MM.1S (cell line): ENCODE measurements at regions not wholly inside any gene's neighbourhood (a gene's known extent, or its start where the extent isn't known, plus 50 kb on each side); places are given as distances from the start of the nearest gene placed in this dataset.

Experiments used
- DNase-seq: peaks from one replicate; pipeline ENCODE4 v3.0.0-alpha.2; 2015
- H2AFZ ChIP-seq: fragments of 300-600 bp; sonication (generic); 2 replicates; pipeline ENCODE4 v1.6.0; 2016; ENCODE audit warnings: antibody characterized with exemption, low read length
- H3F3A ChIP-seq: fragments of 300-600 bp; sonication (generic); 2 replicates; pipeline ENCODE4 v1.6.1; 2016; ENCODE audit warnings: mild to moderate bottlenecking, antibody characterized with exemption, low read length, moderate library complexity, mixed read lengths; ENCODE audit not compliant: insufficient read depth
- H3K27ac ChIP-seq: fragments of 300-600 bp; sonication (generic); 2 replicates; pipeline ENCODE4 v1.5.1; 2016; ENCODE audit warnings: mild to moderate bottlenecking, low read length
- H3K27me3 ChIP-seq: fragments of 300-600 bp; sonication (generic); replicated peaks from 2 replicates; pipeline ENCODE4 v1.6.0; 2016; ENCODE audit warnings: low read length; ENCODE audit not compliant: insufficient read depth
- H3K36me3 ChIP-seq: fragments of 300-600 bp; sonication (generic); replicated peaks from 2 replicates; pipeline ENCODE4 v1.6.1; 2016; ENCODE audit warnings: mild to moderate bottlenecking, low read length, mixed read lengths; ENCODE audit not compliant: insufficient read depth
- H3K4me1 ChIP-seq: fragments of 300-600 bp; sonication (generic); 2 replicates; pipeline ENCODE4 v1.6.1; 2016; ENCODE audit warnings: low read length, mixed read lengths
- H3K4me2 ChIP-seq: fragments of 300-600 bp; sonication (generic); 2 replicates; pipeline ENCODE4 v1.6.0; 2016; ENCODE audit warnings: low read depth, low read length
- H3K4me3 ChIP-seq: fragments of 300-600 bp; sonication (generic); 2 replicates; pipeline ENCODE4 v1.5.1; 2016; ENCODE audit warnings: low read length, mixed read lengths
- H3K79me2 ChIP-seq: fragments of 300-600 bp; sonication (generic); 2 replicates; pipeline ENCODE4 v1.6.1; 2016; ENCODE audit warnings: mixed run types, low read length, mixed read lengths
- H3K9ac ChIP-seq: fragments of 300-600 bp; sonication (generic); 2 replicates; pipeline ENCODE4 v1.6.1; 2016; ENCODE audit warnings: low read length, mixed read lengths
- H3K9me2 ChIP-seq: fragments of 300-600 bp; sonication (generic); replicated peaks from 2 replicates; pipeline ENCODE4 v1.6.1; 2016; ENCODE audit warnings: mild to moderate bottlenecking, low read length, mixed read lengths; ENCODE audit not compliant: insufficient read depth
- H3K9me3 ChIP-seq: fragments of 300-600 bp; sonication (generic); replicated peaks from 2 replicates; pipeline ENCODE4 v1.6.1; 2016; ENCODE audit warnings: mild to moderate bottlenecking, low read length, mixed read lengths; ENCODE audit not compliant: insufficient read depth
- H4K20me1 ChIP-seq: fragments of 300-600 bp; sonication (generic); 2 replicates; pipeline ENCODE4 v1.6.1; 2016; ENCODE audit warnings: mild to moderate bottlenecking, low read length, moderate library complexity, mixed read lengths; ENCODE audit not compliant: insufficient read depth
- EZH2 ChIP-seq: fragments of 300-600 bp; sonication (generic); optimal IDR thresholded peaks from 2 replicates; pipeline ENCODE3; 2017; ENCODE audit warnings: low read depth, mild to moderate bottlenecking, antibody characterized with exemption, low read length, mixed read lengths
- EZH2phosphoT487 ChIP-seq: fragments of 300-600 bp; sonication (generic); IDR thresholded peaks from 2 replicates; pipeline ENCODE4 v1.6.1; 2018; ENCODE audit warnings: antibody characterized with exemption, low read length
- TF ChIP-seq, protein P1 (sequence below): fragments of 300-600 bp; sonication (generic); IDR thresholded peaks from 2 replicates; pipeline ENCODE4 v1.5.1; 2016; ENCODE audit warnings: antibody characterized with exemption, low read length, mixed read lengths

DNA sequence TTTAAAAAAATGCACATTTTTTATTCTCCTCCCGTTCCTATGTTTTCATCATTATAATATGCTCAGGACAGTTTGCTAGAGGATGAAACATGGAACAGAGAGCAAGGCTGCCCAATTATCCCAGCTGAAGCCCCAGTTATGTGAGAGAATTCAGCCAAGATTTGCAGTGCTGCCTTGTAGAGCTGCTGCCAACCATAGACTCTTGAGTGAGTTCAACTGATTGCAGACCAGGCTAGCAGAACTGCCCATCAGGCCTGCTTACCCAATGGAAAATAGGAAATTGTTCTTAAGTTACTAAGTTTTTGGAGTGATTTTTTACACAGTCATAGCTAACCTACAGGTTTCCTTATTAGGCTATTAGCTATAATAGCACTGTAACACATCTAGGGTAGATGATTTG is 128.7 kb upstream of the VGLL2 start:
- no peak overlapping the region for H3K4me2 ChIP-seq
- no peaks in the 10 kb centered on the region for H3K9me3 ChIP-seq
- H3K9me2 ChIP-seq, result no peaks in the 10 kb centered on the region
- no peaks in the 10 kb centered on the region for H3K79me2 ChIP-seq
- no peaks in the 10 kb centered on the region for H4K20me1 ChIP-seq
- H3K36me3 ChIP-seq, result no peaks in the 10 kb centered on the region
- no peaks in the 10 kb centered on the region for H3F3A ChIP-seq
- H3K4me3 ChIP-seq, result no peak overlapping the region
- H3K27me3 ChIP-seq, result no peaks in the 10 kb centered on the region
- no peak overlapping the region for H2AFZ ChIP-seq
- H3K27ac ChIP-seq, result no peak overlapping the region
- H3K9ac ChIP-seq, result no peak overlapping the region
- no peak for DNase-seq
- H3K4me1 ChIP-seq, result peaks cover 17% of the 10 kb centered on the region
- TF ChIP-seq, protein P1, sequence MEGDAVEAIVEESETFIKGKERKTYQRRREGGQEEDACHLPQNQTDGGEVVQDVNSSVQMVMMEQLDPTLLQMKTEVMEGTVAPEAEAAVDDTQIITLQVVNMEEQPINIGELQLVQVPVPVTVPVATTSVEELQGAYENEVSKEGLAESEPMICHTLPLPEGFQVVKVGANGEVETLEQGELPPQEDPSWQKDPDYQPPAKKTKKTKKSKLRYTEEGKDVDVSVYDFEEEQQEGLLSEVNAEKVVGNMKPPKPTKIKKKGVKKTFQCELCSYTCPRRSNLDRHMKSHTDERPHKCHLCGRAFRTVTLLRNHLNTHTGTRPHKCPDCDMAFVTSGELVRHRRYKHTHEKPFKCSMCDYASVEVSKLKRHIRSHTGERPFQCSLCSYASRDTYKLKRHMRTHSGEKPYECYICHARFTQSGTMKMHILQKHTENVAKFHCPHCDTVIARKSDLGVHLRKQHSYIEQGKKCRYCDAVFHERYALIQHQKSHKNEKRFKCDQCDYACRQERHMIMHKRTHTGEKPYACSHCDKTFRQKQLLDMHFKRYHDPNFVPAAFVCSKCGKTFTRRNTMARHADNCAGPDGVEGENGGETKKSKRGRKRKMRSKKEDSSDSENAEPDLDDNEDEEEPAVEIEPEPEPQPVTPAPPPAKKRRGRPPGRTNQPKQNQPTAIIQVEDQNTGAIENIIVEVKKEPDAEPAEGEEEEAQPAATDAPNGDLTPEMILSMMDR, result no peak
- TF ChIP-seq EZH2phosphoT487 (no peak), EZH2 (no peak)

DNA sequence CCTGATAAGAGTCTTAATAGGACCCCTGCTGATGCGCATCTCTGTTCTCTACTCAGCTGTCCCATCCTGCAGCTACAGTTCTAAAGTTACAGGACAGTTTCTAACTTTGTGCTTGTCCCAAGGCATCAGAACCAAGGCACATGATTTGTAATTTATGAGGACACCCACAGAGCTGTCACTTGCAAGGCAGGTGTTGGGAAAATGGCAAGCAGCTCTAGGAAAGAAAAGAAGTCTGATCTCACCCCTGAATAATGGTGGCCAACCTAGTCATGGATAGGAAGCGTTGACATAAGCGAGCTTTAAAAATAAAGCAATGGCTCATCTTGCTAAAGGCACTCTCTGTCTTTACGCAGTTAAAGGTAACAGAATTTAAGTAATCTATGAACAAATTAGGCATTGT is 127.6 kb upstream of the VGLL2 start:
- H3K9ac ChIP-seq, result no peak overlapping the region
- no peak overlapping the region for H3K4me3 ChIP-seq
- TF ChIP-seq EZH2phosphoT487 (no peak), EZH2 (no peak)
- TF ChIP-seq, protein P1, result no peak
- peaks cover 17% of the 10 kb centered on the region for H3K4me1 ChIP-seq
- no peaks in the 10 kb centered on the region for H4K20me1 ChIP-seq
- H3K36me3 ChIP-seq, result no peaks in the 10 kb centered on the region
- H3K9me3 ChIP-seq, result no peaks in the 10 kb centered on the region
- H3K27me3 ChIP-seq, result no peaks in the 10 kb centered on the region
- H3K4me2 ChIP-seq, result no peak overlapping the region
- no peak for DNase-seq
- no peak overlapping the region for H2AFZ ChIP-seq
- no peaks in the 10 kb centered on the region for H3F3A ChIP-seq
- no peaks in the 10 kb centered on the region for H3K9me2 ChIP-seq
- no peak overlapping the region for H3K27ac ChIP-seq
- H3K79me2 ChIP-seq, result no peaks in the 10 kb centered on the region

- H3K27me3 ChIP-seq, result no peaks in the 10 kb centered on the region
- H4K20me1 ChIP-seq, result no peaks in the 10 kb centered on the region
- no peak overlapping the region for H3K27ac ChIP-seq
- TF ChIP-seq, protein P1, result no peak
- TF ChIP-seq EZH2phosphoT487 (no peak), EZH2 (no peak)
- H3K9ac ChIP-seq, result no peak overlapping the region
- no peak overlapping the region for H3K4me2 ChIP-seq
- no peaks in the 10 kb centered on the region for H3F3A ChIP-seq
- H3K9me3 ChIP-seq, result no peaks in the 10 kb centered on the region
- H2AFZ ChIP-seq, result no peak overlapping the region
- H3K79me2 ChIP-seq, result no peaks in the 10 kb centered on the region
- no peaks in the 10 kb centered on the region for H3K9me2 ChIP-seq
- no peak for DNase-seq
- H3K4me3 ChIP-seq, result no peak overlapping the region
- peaks cover 17% of the 10 kb centered on the region for H3K4me1 ChIP-seq
- H3K36me3 ChIP-seq, result no peaks in the 10 kb centered on the region
These were observed 126.9 kb upstream of the VGLL2 start for GRCh38 chr6:117138425-117138824.
